Uterus (tissue), 2 donors: ENCODE measurements at regions not wholly inside any gene's neighbourhood (a gene's known extent, or its start where the extent isn't known, plus 50 kb on each side); places are given as distances from the start of the nearest gene placed in this dataset.

ENCODE experiments used
- POLR2A ChIP-seq, 2 donors: fragments of 450-650 bp; IDR thresholded peaks; one replicate each; pipeline ENCODE4 v1.6.1; 2016; ENCODE audit warnings: antibody characterized with exemption in 2 of 2, mild to moderate bottlenecking in 1 of 2, moderate library complexity in 1 of 2
- TF ChIP-seq, protein P1 (sequence below), 4 experiments: fragments of 200-600 bp in 2 of 4; fragments of 450-650 bp in 2 of 4; sonication (generic) in 2 of 4; IDR thresholded peaks; one replicate each; pipeline ENCODE4 v1.5.1; 2016 to 2019; ENCODE audit warnings: antibody characterized with exemption in 4 of 4, mild to moderate bottlenecking in 2 of 4, moderate library complexity in 1 of 4

DNA sequence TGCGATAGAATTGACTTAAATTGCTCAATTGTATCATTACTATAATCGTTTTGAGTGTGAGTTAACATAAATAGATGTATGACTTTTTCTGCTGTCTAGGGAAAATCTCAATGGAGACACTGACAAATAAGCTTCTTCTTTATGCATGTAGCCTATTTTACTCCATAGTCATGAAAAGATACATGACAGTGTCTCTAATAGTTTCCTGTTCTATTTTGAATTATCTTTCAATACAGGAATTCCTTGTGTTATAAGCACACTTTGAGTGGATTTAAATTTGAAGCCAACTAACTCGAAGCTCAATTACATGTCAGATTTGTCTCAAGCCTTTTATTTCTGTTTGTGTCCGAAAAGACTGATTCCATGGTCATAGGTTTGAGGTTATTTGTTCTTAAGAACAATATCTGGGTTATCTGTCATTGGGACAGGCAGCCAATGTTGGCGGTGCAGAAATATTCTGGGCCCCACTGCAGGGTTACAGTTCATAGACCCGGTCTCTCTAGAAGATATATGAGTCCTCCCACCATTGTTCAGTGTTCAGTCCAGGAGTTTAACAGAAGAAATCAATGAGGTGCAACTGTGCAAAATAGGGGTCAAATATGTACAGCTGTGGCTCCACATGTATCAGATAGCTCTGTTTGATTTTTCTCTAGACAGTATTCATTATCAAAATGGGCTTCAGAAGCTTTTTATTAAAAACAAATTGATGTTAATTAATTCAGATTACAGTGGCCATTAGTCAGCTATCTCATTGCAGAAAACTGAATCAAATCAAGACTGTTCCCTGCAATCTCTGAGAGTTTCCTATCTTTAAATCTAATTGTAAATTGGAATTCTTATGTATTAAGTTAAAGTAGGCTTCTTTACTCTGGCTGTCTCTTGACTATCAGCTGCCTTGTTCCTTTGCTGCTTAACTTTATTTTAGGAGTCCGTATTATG lies 1238.8 kb downstream of the NXPH1 start:
- TF ChIP-seq, protein P1, sequence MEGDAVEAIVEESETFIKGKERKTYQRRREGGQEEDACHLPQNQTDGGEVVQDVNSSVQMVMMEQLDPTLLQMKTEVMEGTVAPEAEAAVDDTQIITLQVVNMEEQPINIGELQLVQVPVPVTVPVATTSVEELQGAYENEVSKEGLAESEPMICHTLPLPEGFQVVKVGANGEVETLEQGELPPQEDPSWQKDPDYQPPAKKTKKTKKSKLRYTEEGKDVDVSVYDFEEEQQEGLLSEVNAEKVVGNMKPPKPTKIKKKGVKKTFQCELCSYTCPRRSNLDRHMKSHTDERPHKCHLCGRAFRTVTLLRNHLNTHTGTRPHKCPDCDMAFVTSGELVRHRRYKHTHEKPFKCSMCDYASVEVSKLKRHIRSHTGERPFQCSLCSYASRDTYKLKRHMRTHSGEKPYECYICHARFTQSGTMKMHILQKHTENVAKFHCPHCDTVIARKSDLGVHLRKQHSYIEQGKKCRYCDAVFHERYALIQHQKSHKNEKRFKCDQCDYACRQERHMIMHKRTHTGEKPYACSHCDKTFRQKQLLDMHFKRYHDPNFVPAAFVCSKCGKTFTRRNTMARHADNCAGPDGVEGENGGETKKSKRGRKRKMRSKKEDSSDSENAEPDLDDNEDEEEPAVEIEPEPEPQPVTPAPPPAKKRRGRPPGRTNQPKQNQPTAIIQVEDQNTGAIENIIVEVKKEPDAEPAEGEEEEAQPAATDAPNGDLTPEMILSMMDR (IDR thresholded peaks at IDR 0.05): no peak
- no peak for TF ChIP-seq POLR2A (IDR thresholded peaks at IDR 0.05)
